GM18499 (cell line): ENCODE measurements at regions not wholly inside any gene's neighbourhood (a gene's known extent, or its start where the extent isn't known, plus 50 kb on each side); places are given as distances from the start of the nearest gene placed in this dataset.
A peak's percentile ranks its signal among the peaks of the same experiment; 100 is the strongest.
"Not testable (repeated sequence)": the region's sequence is repeated elsewhere in the genome, so short reads cannot be mapped to it uniquely, and the experiment has no call there.

Source experiments
- ATAC-seq: cut with Tn5 transposase; IDR thresholded peaks from one replicate; pipeline ENCODE4 v1.9.1; 2021; ENCODE audit warnings: moderate number of reproducible peaks; ENCODE audit not compliant: insufficient read depth, unreplicated experiment

DNA sequence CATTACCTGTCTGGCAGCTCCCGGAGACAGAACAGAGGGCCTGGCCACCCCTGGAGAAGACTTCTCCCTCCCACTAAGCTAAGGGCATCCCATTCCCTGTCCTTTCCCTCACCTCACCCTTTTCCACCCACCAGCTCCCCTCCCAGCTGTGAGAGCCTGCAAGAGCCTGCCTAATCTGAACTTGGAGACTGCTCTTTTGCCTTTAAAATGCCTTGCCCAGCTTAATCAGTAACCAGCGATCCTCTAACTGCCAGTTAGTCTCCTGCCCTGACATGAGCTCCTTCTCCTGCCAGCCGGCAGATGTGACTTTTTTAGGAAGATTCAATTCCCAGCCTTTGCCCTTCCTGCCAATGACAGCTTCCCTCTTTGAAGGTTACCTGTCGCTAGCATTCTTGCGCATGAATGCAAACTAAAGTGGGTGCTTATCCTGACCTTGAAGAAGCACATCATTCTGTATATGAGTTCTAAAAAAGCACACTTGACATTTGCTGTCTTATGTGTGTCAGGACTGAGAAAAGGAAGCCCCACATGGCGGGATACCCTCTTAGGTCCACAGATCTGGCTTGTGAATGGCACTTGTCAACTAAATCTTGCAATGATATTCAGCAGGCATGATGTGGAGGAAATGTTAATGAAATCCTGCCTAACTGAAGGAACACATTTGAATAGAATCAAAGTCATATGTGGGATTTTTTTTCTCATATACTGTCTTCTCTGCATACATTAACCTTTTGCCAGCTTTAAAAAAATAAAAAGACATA lies 411.2 kb upstream of the SLC30A5 start:
- ATAC-seq = no peak

DNA sequence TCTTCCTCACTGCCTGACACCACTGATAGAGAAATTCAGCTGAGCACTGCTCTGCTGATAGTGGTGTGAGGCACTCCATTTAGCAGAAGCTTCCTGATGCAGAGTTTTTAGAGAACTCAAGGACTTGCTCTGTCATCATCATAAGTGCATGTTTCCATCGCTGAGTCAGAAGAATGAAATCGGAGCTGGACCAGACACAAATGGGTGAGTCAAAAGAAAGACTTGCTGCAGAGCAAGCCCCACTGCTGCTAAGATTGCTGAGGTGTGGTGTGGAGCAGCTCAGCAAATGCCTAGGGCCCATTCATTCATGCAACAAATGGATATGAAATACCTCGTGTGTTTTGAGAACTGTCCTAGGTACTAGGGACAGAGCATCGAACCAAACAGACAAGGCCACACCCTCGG lies 410.2 kb upstream of the SLC30A5 start:
- no peak for ATAC-seq

DNA sequence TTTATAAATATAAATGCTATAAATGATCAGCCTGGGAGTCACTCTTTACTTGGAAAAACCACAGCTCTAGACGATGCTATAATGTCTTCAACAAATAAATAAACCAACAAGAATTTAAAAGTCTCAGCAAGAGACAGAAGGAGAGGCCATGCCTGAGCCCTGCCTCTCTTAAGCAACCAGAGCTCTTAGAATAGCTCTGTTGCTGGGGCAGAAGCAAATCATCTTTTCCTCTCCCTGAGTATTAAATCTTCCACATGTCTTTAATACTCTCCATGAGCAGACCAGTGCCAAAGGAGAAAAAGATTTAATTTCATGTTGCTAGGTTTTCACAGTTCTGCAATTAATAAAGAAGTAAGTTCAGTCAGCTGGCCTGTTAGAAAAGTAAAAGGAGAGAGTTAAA lies 408.0 kb upstream of the SLC30A5 start:
- ATAC-seq = no peak

DNA sequence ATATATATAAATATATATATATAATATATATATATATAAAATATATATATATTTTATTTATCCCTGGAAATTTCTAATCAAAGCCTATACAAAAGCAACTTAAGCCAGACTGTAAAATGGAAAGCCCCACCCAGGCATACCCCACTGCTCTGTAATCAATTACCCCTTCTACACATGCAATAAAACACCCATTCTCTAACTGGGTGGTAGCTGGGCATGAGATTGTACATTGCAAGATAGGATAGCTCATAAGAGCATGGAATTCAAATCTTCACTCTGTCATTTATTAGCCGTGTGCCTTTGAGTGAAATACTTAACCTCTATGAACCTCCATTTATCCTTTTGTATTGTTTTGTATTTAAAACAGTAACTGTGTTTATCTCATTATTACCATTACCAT lies 405.3 kb upstream of the SLC30A5 start:
- ATAC-seq = no peak

DNA sequence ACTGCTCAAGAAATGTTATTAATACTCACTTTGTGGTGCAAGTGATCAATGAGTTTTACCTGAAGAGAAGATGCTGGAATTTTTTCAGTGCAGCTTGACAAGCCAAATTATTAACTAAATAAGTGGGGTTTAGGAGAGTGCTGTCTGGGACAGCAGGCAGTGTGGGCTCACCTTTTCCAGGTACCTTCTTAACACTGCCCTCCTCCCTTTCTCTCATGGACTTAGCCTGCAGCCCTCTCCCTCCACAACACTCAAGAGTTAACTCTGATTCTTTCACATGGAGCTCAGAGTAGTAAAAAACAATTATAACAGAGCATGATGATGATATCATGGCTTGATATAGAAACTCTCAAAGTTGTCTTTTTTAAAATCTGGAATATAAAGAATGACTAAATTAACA lies 404.8 kb upstream of the SLC30A5 start:
- ATAC-seq = no peak

DNA sequence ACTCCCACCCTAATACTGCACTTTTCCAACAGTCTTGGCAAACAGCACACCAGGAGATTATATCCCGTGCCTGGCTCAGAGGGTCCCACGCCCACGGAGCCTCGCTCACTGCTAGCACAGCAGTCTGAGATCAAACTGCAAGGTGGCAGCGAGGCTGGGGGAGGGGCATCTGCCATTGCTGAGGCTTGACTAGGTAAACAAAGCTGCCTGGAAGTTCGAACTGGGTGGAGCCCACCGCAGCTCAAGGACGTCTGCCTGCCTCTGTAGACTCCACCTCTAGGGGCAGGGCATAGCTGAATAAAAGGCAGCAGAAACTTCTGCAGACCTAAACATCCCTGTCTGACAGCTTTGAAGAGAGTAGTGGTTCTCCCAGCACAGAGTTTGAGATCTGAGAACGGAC lies 401.9 kb upstream of the SLC30A5 start:
- not testable (repeated sequence) for ATAC-seq

DNA sequence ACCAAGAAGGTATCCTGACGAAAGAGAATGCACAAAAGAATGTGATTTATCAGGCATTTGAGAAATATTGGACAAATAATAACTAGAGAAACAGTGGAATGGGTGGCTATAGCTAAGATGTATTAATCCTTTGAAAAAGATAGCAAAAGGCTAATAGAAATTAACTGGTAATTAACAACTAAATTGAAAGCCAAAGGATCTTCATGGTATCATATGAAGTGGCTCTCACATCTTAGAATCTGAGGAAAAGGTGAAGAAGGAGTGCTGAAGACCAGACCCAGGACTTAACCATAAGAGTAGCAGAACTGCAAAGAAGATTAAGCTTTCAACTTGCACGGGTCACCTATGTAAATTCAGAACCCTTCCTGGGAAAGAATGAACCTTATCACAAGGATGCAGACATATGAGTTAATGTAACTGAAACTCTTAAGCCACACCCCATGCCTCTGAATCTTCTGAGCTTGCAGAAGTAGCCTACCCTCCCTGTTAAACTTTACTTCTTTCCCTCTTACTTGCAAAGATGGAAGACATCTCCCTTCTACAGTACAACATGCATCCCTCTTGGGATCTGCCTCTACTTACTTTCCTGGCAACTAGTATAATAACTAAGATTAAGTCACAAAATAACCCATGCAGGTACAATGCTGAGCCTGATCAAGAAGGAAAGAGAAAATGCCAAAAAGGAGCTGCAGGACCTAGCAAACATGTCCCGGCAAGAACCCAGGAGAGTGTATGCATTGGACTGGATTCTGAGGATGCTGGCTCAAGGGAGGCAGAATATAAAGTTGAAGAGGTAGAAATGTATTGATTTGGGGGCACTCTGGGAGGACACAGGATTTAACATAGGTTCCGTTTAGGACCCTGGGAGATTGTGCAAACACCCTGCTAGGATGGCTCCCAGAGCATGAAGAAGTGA lies 395.5 kb upstream of the SLC30A5 start:
- no peak for ATAC-seq

DNA sequence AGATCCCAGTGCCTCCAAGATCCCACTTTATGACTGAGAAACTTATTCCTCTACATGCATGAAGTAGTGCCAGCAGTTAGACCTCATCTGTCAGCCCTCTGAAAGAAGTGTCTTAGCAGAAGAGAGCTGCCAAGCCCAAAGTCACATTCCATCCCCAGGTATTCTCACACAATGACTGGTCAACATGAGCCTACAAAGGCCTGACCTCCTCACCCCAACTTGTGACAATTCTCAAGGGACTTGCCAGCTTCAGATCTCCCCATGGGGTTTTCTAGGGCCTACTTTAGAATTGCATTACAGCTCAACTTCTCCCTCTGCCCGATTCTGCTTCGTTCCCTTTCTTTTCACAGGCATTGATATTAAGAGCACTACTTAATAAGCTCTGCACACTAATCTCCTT lies 393.8 kb upstream of the SLC30A5 start:
- no peak for ATAC-seq

DNA sequence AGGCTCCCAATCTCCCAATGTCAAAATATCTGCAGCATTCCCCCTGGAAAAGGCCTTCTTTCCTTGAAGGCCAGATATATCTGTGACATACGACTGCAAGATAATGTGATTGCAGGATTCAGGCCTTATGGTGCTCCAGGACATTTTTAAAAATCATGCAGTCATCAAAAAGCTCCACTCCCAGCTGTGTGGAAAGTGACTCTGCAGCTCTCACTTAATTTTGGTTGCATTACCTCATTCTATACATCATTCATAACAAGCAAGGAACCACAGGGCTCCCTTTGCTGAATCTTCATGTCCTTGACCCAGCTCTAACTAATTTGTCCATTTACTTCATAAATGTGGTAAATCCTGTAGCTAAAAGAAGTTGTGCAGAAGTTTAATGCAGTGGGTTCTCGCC lies 386.2 kb upstream of the SLC30A5 start:
- no peak for ATAC-seq

DNA sequence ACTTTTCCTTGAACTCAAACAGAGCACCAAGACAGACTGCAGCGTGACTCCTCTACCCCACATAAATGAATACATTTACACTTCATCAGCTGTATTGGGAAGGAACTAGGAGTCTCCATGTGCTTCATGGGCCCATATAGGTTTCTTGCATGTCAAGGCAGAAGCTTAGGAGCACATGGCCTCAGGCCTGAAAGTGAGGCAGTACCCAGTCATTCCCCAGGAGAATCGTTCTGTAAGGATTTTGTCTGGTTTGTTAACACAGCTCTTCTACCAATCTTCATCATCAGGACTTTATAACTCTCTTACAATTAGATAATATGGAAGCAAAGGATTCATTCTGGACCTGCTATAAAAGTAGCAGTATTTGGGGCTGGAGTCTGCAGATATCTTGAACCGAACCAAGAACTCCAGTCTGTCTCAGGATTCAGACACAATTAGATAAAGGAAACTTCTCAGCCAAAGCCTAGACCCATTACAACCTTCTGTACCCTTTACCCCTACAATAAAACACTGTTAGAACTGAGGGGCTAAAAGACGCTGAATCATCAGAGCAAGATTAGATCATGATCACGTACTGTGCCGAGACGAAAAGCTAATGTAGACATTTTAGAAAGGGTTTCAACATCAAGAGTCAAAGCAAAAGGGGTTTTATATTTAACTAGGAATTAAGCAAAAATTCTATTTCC lies 385.5 kb upstream of the SLC30A5 start:
- no peak for ATAC-seq

DNA sequence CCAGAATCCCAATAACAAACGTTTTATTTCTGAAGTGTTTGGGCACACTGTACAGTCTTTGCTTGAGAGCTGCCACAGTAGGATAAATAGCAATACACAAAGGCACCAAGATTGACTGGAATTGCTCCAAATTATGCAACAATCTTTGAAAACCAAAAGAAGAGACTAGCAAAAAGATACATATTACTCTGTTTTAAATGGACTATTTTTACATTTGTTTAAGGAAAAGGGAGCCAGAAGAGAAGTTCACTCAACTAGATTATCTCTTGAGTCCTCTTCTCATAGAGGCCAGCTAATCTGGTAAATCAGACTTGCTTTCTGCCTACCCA lies 385.0 kb upstream of the SLC30A5 start:
- no peak for ATAC-seq

DNA sequence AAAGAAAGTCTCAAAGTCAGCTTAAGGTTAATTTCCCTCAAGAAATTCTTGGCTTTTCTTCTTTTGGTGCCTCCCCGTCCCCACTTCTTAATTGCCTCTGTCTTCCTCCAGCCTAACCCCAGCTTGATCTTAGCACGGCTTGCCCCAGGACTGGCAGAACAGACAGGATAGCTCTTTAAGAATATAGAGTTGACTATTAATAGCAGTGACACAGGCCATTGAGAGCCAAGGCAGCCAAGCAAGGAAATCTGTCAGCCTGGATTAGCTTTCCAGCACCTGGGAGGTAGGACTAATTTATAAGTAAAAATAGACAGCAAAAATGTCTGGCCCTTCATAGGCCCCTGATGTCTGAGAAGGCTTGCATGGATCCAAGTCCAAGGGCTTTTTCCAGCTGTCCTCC lies 384.6 kb upstream of the SLC30A5 start:
- ATAC-seq = no peak

DNA sequence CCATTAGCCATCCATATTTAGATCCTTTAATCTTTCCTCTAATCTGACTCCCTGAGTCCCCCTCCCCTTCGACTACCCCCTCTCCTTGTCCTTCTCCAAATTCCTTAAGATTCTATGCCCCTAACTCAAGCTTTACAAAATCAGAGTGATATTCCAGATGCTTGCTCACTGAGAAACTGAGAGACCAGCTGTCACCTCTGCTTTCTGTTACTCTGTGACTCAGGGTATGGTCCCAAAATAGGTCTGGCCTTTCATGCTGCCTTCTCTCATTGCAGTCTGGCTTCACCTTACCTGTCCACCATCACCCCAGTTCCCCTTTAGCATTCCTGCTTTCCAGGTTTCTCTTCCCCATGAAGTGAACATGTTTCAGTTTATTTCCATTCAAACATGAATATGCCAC lies 383.3 kb upstream of the SLC30A5 start:
- no peak for ATAC-seq

DNA sequence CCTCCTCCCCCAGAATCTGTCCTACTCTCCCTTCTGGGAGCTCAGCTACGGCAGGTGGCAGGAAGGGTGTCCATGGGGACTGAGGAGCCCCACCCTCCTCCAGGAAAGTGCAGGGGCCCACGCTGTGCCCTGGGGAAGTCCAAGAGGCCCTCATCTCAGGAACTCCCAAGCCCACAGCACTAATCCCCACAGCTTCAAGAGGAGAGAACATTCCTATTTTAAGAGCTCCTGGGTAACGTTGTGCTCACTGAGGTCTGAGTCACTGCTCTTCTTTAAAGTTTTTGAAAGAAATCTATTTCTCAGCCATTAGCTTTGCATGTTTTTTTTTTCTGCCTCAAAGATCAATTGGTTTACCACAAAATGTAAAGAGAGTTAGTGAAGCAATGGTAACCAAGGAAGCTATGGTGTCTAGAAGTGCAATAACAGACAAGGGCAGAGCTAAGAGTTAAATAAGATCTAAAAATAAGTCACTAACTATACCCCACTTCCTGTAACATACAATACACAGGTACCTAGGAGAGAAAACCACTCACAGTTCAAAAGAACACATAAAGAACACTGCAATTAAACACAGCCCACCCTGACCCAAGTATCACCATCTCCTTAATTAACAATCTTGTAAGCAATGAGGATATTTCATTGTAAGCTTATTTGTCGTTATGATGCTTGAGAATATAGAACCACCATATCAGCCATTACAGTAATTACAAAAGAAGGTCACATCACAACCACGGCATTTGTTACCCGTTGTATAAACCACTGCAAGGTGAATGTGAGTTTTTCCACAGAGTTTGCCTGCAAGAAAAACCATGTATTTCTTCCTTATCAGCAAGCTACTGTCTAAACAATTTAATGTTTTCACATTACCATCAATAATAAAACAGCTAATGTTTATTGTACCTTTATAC lies 382.3 kb upstream of the SLC30A5 start:
- peak; percentile 94 for ATAC-seq

DNA sequence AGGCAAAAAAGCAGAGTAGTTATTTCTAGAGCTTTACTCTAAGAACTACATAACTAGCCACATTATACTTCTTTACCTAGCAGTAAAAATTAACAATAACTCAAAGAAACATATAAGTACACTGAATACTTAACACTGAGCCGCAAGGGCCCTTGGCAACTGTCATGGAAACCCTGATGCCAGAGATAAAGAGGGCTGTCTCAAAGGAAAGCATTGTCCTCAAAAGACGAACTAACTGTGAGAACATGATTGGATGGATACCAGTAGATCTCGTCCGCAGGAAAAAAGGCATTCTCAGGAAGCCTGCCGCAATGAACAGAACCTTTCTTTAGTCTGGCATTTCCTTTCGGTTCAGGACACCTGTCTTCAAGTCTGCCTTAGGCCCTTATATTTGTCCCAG lies 379.0 kb upstream of the SLC30A5 start:
- ATAC-seq = no peak

DNA sequence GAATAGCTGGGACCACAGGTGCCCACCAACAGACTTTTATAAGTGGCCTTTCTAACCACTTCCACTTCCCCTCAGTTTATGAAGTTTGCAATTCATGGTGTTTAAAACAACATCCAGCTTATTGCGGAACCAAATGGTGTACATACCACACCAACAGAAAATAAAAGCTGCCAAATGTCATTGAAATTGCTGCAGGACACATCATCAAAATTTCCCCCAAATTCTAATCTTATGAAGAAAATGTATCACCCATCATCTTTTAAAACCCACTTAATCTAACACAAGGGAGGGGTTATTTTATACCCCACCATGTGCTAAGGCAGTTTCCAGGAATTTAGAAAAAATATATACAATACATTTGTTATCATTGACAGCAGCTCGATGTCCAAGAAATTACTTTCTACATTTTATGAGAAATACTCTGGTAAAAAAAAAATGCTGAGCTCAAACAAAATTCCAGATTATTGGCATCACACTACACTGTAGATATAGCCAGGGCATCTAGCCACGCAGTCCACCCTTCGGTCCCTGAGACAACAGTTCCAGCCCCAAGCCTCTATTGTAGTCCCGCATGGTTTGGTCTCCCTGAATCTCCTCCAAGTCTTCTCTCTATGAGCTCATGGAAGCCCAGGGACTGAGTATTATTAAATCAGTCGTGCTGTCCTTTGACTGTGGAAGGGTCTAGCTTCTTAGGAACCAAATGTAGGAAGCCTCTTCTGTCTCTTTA lies 372.8 kb upstream of the SLC30A5 start:
- no peak for ATAC-seq

DNA sequence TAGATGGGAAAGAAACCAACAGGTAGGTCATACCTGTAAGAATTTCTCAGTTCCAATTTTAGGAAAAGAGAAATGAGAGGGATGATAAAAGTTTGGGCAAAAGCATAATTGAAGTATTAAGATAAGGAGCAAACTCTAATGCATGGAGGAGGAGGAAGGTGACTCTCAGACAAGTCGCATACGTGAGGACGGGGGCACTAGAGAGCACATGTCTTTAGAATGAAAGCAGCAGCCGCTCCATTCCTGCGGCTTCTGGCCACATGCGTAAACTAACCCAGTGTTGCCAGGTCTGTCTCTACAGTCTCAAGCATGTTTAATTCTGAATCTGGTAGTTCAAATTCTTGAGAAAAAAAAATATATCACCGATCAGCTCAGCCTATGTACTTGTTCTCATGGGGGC lies 371.5 kb upstream of the SLC30A5 start:
- no peak for ATAC-seq

DNA sequence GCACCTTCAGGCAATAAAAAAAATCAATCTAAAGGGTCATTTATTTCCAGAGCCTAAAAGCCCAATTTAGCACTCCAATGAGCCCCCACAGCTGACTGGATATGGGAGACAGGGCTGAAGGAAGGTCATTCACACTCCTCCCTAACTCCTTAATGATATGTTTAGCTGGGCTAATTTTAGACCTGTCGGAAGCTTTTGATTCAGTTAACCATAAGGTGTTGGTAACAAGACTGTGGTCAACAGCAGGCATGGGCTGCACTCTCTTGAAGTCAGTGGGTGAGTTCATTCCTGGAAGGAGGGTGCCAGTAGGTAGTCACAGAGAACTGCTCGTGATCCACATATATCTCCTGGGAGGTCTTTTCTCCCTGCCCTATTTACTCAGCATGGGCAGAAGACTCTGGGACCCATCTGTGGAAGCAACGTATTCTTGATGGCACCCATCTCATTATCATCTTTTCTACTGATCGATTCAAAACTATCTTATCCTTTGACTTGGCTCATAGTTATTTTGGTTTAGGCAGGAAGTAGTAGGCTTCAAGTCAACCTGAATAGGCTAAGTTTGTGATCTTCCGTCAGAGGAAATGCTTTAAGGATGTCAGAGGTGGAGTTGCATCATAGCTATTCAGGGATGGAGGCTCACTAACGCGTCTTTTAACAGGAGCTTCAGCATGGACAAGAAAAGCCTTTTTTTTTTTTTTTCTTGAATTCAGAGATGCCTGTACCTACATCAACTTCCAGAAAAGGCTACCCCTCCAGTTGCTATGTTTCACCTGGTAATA lies 367.7 kb upstream of the SLC30A5 start:
- no peak for ATAC-seq

DNA sequence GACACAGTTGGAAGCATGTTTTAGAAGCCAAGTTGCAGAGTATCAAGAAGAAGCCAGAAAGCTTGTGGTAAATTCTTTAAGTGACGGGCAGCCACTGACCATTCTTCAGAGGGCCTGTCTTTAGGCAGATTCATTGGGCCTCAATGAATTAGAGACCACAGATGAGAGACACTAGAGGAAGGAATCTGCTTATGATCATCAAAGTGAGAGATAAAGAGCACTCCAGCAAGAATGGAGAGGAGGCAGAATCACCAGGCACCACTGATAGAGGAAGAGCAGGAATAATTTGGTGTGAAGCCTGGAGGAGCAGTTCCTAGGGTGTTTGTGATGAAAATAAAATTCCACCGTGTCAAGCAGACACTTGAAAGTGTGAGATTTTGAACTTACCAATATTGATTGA lies 365.9 kb upstream of the SLC30A5 start:
- ATAC-seq = no peak
